ENCODE measurements at regions not wholly inside any gene's neighbourhood (a gene's known extent, or its start where the extent isn't known, plus 50 kb on each side); places are given as distances from the start of the nearest gene placed in this dataset.

DNA sequence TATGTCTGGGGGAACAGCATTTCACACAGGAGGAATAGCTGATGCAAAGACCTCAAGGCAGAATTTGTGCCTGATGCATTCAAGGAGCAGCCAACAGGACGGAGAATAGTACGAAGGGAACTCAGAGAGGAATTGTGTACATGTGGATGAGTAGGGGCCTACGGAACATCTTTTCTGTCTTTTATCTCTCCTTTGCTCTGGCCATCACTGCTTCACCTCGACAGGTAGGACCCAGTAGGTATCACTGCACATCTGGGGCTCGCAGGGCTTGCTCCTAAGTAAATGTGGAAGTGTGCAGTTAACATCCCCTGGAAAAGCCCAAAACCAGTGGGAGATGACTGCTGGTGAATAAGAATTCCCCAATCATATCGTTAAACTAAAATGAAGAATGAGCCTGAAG lies 56.4 kb upstream of the POU1F1 start:
- in situ Hi-C loops (cut with HindIII; ENCODE audit: low pct_unique_long_range_greater_than_20kb, low sequenced_read_pairs), result no loop called here
- DNase-seq (ENCODE audit: low read depth in 1 of 2, low spot score in 1 of 2), result no peak
- no peak for TF ChIP-seq JUND (IDR thresholded peaks at IDR 0.05; ENCODE audit: low read depth)

DNA sequence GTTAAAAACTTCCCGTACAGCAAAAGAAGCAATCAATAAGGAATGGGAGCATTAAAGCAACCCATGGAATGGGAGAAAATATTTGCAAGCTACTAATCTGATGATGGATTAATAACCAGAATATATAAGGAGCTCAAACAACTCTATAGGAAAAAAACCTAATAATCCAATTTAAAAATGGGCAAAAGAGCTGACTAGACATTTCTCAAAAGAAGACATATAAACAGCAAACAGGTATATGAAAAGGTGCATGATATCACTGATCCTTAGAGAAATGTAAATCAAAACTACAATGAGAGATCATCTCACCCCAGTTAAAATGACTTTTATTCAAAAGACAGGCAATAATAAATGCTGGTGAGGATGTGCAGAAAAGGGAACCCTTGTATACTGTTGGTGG lies 52.7 kb upstream of the POU1F1 start:
- TF ChIP-seq JUND (IDR thresholded peaks at IDR 0.05; ENCODE audit: low read depth), result no peak
- in situ Hi-C loops (cut with HindIII; ENCODE audit: low pct_unique_long_range_greater_than_20kb, low sequenced_read_pairs), result no loop called here
- no peak for DNase-seq (ENCODE audit: low read depth in 1 of 2, low spot score in 1 of 2)

Measured in T47D (cell line).